ENCODE measurements at regions not wholly inside any gene's neighbourhood (a gene's known extent, or its start where the extent isn't known, plus 50 kb on each side); places are given as distances from the start of the nearest gene placed in this dataset.

GRCh38 chr18:78433562-78433961, 546.1 kb upstream of the SALL3 start:
- TF ChIP-seq CTCF (IDR thresholded peaks at IDR 0.05; ENCODE audit: low read depth, low read length), result no peak
- no peak for TF ChIP-seq MYC (IDR thresholded peaks at IDR 0.05; ENCODE audit: low read depth, low read length)
- no peak for TF ChIP-seq MAX (IDR thresholded peaks at IDR 0.05; ENCODE audit: low read depth, low read length)
